Suppressor macrophage treated with lipopolysaccharide for 1 hour (primary cell): ENCODE measurements at regions not wholly inside any gene's neighbourhood (a gene's known extent, or its start where the extent isn't known, plus 50 kb on each side); places are given as distances from the start of the nearest gene placed in this dataset.
"Not testable (repeated sequence)": the region's sequence is repeated elsewhere in the genome, so short reads cannot be mapped to it uniquely, and the experiment has no call there.

Experiments used
- DNase-seq, 3 donors: peaks; one replicate each; pipeline ENCODE4 v3.0.0-alpha.2; 2020 to 2022

- no peak for DNase-seq
Measured at GRCh38 chr1:187844313-187844712, 1015.6 kb downstream of the PLA2G4A start.

GRCh38 chr1:187847531-187847930, 1018.8 kb downstream of the PLA2G4A start:
- DNase-seq: no peak

GRCh38 chr1:187848321-187848720, 1019.6 kb downstream of the PLA2G4A start:
- no peak for DNase-seq

GRCh38 chr1:187850146-187850545, 1021.4 kb downstream of the PLA2G4A start:
- not testable (repeated sequence) for DNase-seq

GRCh38 chr1:187853505-187853904, 1024.8 kb downstream of the PLA2G4A start:
- DNase-seq: no peak

GRCh38 chr1:187854457-187854856, 1025.7 kb downstream of the PLA2G4A start:
- DNase-seq: no peak

- no peak for DNase-seq
Measured at GRCh38 chr1:187862506-187862905, 1033.8 kb downstream of the PLA2G4A start.

GRCh38 chr1:187870552-187870951, 1041.8 kb downstream of the PLA2G4A start:
- DNase-seq: no peak

GRCh38 chr1:187871177-187871845, 1042.6 kb downstream of the PLA2G4A start:
- DNase-seq: no peak

- DNase-seq: no peak
Measured at GRCh38 chr1:187872550-187872949, 1043.8 kb downstream of the PLA2G4A start.

GRCh38 chr1:187873126-187873525, 1044.4 kb downstream of the PLA2G4A start:
- DNase-seq: no peak

GRCh38 chr1:187876775-187877174, 1048.0 kb downstream of the PLA2G4A start:
- no peak for DNase-seq

GRCh38 chr1:187877220-187877619, 1048.5 kb downstream of the PLA2G4A start:
- DNase-seq: no peak

- DNase-seq: no peak
Measured at GRCh38 chr1:187878883-187879282, 1050.1 kb downstream of the PLA2G4A start.

GRCh38 chr1:187883356-187883755, 1054.6 kb downstream of the PLA2G4A start:
- no peak for DNase-seq

- no peak for DNase-seq
Measured at GRCh38 chr1:187891993-187892682, 1063.4 kb downstream of the PLA2G4A start.

GRCh38 chr1:187892683-187893039, 1063.9 kb downstream of the PLA2G4A start:
- no peak for DNase-seq

GRCh38 chr1:187893471-187893870, 1064.7 kb downstream of the PLA2G4A start:
- no peak for DNase-seq

- DNase-seq: no peak
Measured at GRCh38 chr1:187894349-187894748, 1065.6 kb downstream of the PLA2G4A start.

GRCh38 chr1:187903223-187903622, 1074.5 kb downstream of the PLA2G4A start:
- no peak for DNase-seq

GRCh38 chr1:187909382-187909781, 1080.6 kb downstream of the PLA2G4A start:
- no peak for DNase-seq

GRCh38 chr1:187911820-187912219, 1083.1 kb downstream of the PLA2G4A start:
- no peak for DNase-seq

- DNase-seq: no peak
Measured at GRCh38 chr1:187920976-187921375, 1092.2 kb downstream of the PLA2G4A start.

GRCh38 chr1:187921426-187921825, 1092.7 kb downstream of the PLA2G4A start:
- DNase-seq: no peak

- no peak for DNase-seq
Measured at GRCh38 chr1:187922255-187922654, 1093.5 kb downstream of the PLA2G4A start.
